GM12865 (cell line): ENCODE measurements at regions not wholly inside any gene's neighbourhood (a gene's known extent, or its start where the extent isn't known, plus 50 kb on each side); places are given as distances from the start of the nearest gene placed in this dataset.

Experiments
- DNase-seq: peaks from one replicate; pipeline ENCODE4 v3.0.0; 2010; ENCODE audit warnings: low read depth
- H3K4me3 ChIP-seq: 2 replicates; pipeline ENCODE4 v1.5.1; 2011; ENCODE audit warnings: mild to moderate bottlenecking, low read depth, low read length, control low read depth
- CTCF ChIP-seq: IDR thresholded peaks from 2 replicates; pipeline ENCODE4 v1.5.1; 2011; ENCODE audit warnings: low read length, control low read depth, low read depth, inconsistent platforms; ENCODE audit not compliant: insufficient read depth; ENCODE audit errors: missing control alignments

- no peak for TF ChIP-seq CTCF
- DNase-seq, result no peak
These were observed 585.2 kb downstream of the HAO1 start for GRCh38 chr20:7355051-7355450.

GRCh38 chr20:7358670-7359069 lies 581.6 kb downstream of the HAO1 start:
- no peak for DNase-seq
- H3K4me3 ChIP-seq, result no peak overlapping the region
- TF ChIP-seq CTCF, result no peak

More at GRCh38 chr20:7355051-7355450, 585.2 kb downstream of the HAO1 start:
- no peak overlapping the region for H3K4me3 ChIP-seq

- no peak for TF ChIP-seq CTCF
- no peak overlapping the region for H3K4me3 ChIP-seq
- DNase-seq, result no peak
These were observed 580.5 kb downstream of the HAO1 start for GRCh38 chr20:7359739-7360138.

- no peak for TF ChIP-seq CTCF
- no peak for DNase-seq
- H3K4me3 ChIP-seq, result no peak overlapping the region
These were observed 578.9 kb downstream of the HAO1 start for GRCh38 chr20:7361321-7361720.

GRCh38 chr20:7361931-7362330 lies 578.3 kb downstream of the HAO1 start:
- TF ChIP-seq CTCF, result no peak
- H3K4me3 ChIP-seq, result no peak overlapping the region
- no peak for DNase-seq

- TF ChIP-seq CTCF, result no peak
- H3K4me3 ChIP-seq, result no peak overlapping the region
- DNase-seq, result no peak
These were observed 577.7 kb downstream of the HAO1 start for GRCh38 chr20:7362601-7363000.

- no peak for DNase-seq
- no peak for TF ChIP-seq CTCF
- no peak overlapping the region for H3K4me3 ChIP-seq
These were observed 574.1 kb downstream of the HAO1 start for GRCh38 chr20:7366189-7366588.
